B cell (primary cell): ENCODE measurements at regions not wholly inside any gene's neighbourhood (a gene's known extent, or its start where the extent isn't known, plus 50 kb on each side); places are given as distances from the start of the nearest gene placed in this dataset.

ENCODE experiments used
- CTCF ChIP-seq: fragments of 200-600 bp; IDR thresholded peaks from one replicate; pipeline ENCODE4 v1.8.0; 2022; ENCODE audit warnings: antibody characterized with exemption, mild to moderate bottlenecking
- EZH2 ChIP-seq: IDR thresholded peaks from 2 replicates; pipeline ENCODE4 v1.6.1; 2012; ENCODE audit warnings: borderline replicate concordance, low read depth, mild to moderate bottlenecking, moderate library complexity, low read length; ENCODE audit not compliant: insufficient read depth, poor library complexity, severe bottlenecking

- TF ChIP-seq CTCF (no peak), EZH2 (no peak)
These were observed 68.2 kb upstream of the ARRDC4 start for GRCh38 chr15:97892167-97892938.
